A673 (cell line): ENCODE measurements at regions not wholly inside any gene's neighbourhood (a gene's known extent, or its start where the extent isn't known, plus 50 kb on each side); places are given as distances from the start of the nearest gene placed in this dataset.

Source experiments
- BruUV-seq: library from RNA; stranded (reverse); fragments of 400-500 nt; replicated peaks from 2 replicates; lab custom pipeline; 2021; lab: Mats Ljungman, UMichigan
- CTCF ChIA-PET: fragments of 300-600 bp; sonication (Branson Sonifier 250); formaldehyde crosslinking; loops from one replicate; lab custom pipeline; 2022; ENCODE audit warnings: antibody characterized with exemption; lab: Charles Lee
- POLR2A ChIA-PET: fragments of 300-600 bp; sonication (Branson Sonifier 250); formaldehyde crosslinking; loops from one replicate; lab custom pipeline; 2022; ENCODE audit warnings: antibody characterized with exemption; ENCODE audit not compliant: low non-redundant PET; lab: Charles Lee
- DNase-seq: peaks from one replicate; pipeline ENCODE4 v3.0.0-alpha.2; 2015; ENCODE audit warnings: low spot score
- H3K27ac ChIP-seq: fragments of 200-600 bp; sonication (generic); 2 replicates; pipeline ENCODE4 v1.5.1; 2016; ENCODE audit warnings: mixed run types, low read depth, mild to moderate bottlenecking, mixed read lengths, antibody characterized with exemption, low read length; ENCODE audit not compliant: poor library complexity, severe bottlenecking
- H3K27me3 ChIP-seq: fragments of 200-600 bp; sonication (generic); replicated peaks from 2 replicates; pipeline ENCODE4 v1.6.1; 2017; ENCODE audit warnings: mixed run types, low read depth, mild to moderate bottlenecking, mixed read lengths, antibody characterized with exemption, low read length; ENCODE audit not compliant: insufficient read depth, poor library complexity
- H3K36me3 ChIP-seq: fragments of 200-600 bp; sonication (generic); 2 replicates; pipeline ENCODE4 v1.6.1; 2016; ENCODE audit warnings: mixed run types, mild to moderate bottlenecking, mixed read lengths, antibody characterized with exemption, low read length; ENCODE audit not compliant: insufficient read depth, poor library complexity, severe bottlenecking
- H3K4me1 ChIP-seq: fragments of 200-600 bp; sonication (generic); 2 replicates; pipeline ENCODE4 v1.6.1; 2017; ENCODE audit warnings: mixed run types, mild to moderate bottlenecking, mixed read lengths, antibody characterized with exemption, low read length; ENCODE audit not compliant: insufficient read depth, poor library complexity, severe bottlenecking
- H3K4me3 ChIP-seq: fragments of 200-600 bp; sonication (generic); 2 replicates; pipeline ENCODE4 v1.5.1; 2016; ENCODE audit warnings: low read depth, mixed run types, mild to moderate bottlenecking, mixed read lengths, low read length; ENCODE audit not compliant: poor library complexity, severe bottlenecking
- H3K9me3 ChIP-seq: fragments of 200-600 bp; sonication (generic); 2 replicates; pipeline ENCODE4 v1.6.1; 2016; ENCODE audit warnings: mixed run types, low read depth, mild to moderate bottlenecking, mixed read lengths, antibody characterized with exemption, low read length; ENCODE audit not compliant: poor library complexity, severe bottlenecking
- EZH2 ChIP-seq: fragments of 200-600 bp; sonication (generic); IDR thresholded peaks from 2 replicates; pipeline ENCODE4 v1.6.1; 2017; ENCODE audit warnings: borderline replicate concordance, low read depth, mild to moderate bottlenecking, mixed read lengths, antibody characterized with exemption, low read length; ENCODE audit not compliant: poor library complexity, severe bottlenecking
- intact Hi-C: fragments of 100-400 bp; cut with micrococcal nuclease; formaldehyde crosslinking; loops from one replicate; pipeline ENCODE4 v1.10.0; 2022; ENCODE audit not compliant: unreplicated experiment
- TF ChIP-seq, protein P1 (sequence below): fragments of 300-800, 200-600 bp; sonication (generic); conservative IDR thresholded peaks from 2 replicates; pipeline ENCODE4 v1.5.1; 2017; ENCODE audit warnings: low read depth, mild to moderate bottlenecking, antibody characterized with exemption, low read length, moderate library complexity, mixed read lengths

DNA sequence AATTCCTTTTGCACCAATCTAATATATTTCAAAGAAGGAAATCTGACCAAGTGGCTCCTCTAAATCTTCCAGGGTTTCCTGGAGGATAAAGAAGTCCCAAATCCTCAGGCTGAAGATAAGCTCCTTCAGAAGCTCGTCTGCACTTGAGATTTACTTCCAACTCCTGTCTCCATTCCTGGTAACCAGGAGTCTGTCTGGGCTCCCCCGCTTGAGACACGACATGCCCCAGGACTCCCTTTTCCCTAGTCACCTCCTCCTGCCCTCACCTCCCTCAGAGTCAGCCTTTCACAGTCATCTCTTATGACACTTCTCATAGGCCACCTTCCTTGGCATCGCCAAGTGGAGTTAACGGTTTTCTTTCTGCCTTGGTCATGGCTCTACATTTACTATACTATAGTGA is 103.4 kb upstream of the NEDD9 start:
- H3K4me1 ChIP-seq, result no peaks in the 10 kb centered on the region
- BruUV-seq, result no TSS peak
- intact Hi-C loops, result no loop called here
- POLR2A ChIA-PET, result no interaction called here
- H3K27me3 ChIP-seq, result no peaks in the 10 kb centered on the region
- no peak overlapping the region for H3K4me3 ChIP-seq
- DNase-seq, result no peak
- H3K27ac ChIP-seq, result no peak overlapping the region
- H3K9me3 ChIP-seq, result no peaks in the 10 kb centered on the region
- no peaks in the 10 kb centered on the region for H3K36me3 ChIP-seq
- CTCF ChIA-PET, result no interaction called here
- no peak for TF ChIP-seq EZH2
- TF ChIP-seq, protein P1, sequence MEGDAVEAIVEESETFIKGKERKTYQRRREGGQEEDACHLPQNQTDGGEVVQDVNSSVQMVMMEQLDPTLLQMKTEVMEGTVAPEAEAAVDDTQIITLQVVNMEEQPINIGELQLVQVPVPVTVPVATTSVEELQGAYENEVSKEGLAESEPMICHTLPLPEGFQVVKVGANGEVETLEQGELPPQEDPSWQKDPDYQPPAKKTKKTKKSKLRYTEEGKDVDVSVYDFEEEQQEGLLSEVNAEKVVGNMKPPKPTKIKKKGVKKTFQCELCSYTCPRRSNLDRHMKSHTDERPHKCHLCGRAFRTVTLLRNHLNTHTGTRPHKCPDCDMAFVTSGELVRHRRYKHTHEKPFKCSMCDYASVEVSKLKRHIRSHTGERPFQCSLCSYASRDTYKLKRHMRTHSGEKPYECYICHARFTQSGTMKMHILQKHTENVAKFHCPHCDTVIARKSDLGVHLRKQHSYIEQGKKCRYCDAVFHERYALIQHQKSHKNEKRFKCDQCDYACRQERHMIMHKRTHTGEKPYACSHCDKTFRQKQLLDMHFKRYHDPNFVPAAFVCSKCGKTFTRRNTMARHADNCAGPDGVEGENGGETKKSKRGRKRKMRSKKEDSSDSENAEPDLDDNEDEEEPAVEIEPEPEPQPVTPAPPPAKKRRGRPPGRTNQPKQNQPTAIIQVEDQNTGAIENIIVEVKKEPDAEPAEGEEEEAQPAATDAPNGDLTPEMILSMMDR, result no peak

DNA sequence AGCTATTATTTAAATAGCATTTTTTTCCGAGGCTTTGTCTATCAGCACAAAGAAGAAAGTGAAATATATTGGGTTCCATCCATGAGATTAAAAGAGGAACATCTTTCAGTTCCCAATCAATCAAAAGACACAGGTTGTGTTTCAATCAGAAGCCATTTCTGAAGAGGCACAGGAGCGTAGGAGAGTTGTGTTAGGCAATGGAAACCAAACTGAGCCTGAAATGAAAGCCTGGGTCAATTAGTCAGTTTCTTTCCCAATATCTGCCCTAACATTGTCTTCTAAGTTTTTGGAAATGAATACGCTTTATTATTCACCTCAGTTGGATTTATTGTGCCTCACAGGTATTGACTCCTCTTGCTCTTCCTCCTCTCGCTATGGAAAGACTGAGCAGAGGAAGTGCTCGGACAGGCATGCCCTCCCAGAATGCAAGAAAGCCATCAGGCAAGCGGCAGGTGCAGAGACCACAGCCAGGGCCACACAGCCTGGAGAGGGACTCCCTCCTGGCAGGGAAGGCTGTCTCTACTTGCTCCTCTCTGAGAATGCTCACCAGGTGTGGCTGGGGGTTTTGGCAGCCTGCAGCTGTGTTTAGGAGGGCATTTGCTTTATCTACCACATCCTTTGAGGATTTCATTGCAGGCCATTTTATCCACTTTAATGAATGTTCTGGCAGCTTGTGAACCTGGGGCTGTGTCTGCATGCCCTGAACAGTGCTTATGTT is 100.8 kb upstream of the NEDD9 start:
- Histone ChIP-seq H3K4me1 (no peaks in the 10 kb centered on the region), H3K9me3 (no peaks in the 10 kb centered on the region), H3K27me3 (no peaks in the 10 kb centered on the region), H3K27ac (no peak overlapping the region), H3K36me3 (no peaks in the 10 kb centered on the region), H3K4me3 (no peak overlapping the region)
- BruUV-seq, result no TSS peak
- CTCF ChIA-PET, result no interaction called here
- intact Hi-C loops, result no loop called here
- TF ChIP-seq EZH2, result no peak
- TF ChIP-seq, protein P1, result no peak
- POLR2A ChIA-PET, result no interaction called here
- no peak for DNase-seq

- no peaks in the 10 kb centered on the region for H3K36me3 ChIP-seq
- no peak overlapping the region for H3K4me3 ChIP-seq
- BruUV-seq, result no TSS peak
- TF ChIP-seq, protein P1, result no peak
- no peak for TF ChIP-seq EZH2
- ChIA-PET POLR2A (no interaction called here), CTCF (no interaction called here)
- H3K9me3 ChIP-seq, result no peaks in the 10 kb centered on the region
- no peaks in the 10 kb centered on the region for H3K27me3 ChIP-seq
- no peak for DNase-seq
- no peaks in the 10 kb centered on the region for H3K4me1 ChIP-seq
- H3K27ac ChIP-seq, result no peak overlapping the region
- intact Hi-C loops, result no loop called here
Measured at GRCh38 chr6:11332463-11332862, 100.0 kb upstream of the NEDD9 start.
